ENCODE measurements at regions not wholly inside any gene's neighbourhood (a gene's known extent, or its start where the extent isn't known, plus 50 kb on each side); places are given as distances from the start of the nearest gene placed in this dataset.

DNA sequence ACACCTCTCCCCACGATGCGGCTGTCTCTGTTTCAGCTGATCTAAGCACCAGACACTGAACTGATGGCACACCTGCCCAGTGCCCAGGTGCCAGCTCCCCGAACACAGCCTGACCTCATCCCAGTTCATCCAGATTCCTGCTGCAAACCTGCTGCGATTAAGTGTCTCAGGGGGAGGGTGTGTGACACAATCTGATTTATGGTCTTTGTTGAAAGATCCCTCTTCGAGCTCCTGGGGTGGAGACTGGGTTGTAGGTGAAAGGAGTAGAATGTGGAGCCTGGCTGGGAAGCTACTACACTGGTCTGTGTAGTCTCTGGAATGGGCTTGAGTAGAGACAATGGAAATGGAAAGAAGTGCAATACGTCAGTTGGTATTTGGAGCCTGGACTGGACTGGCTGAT, 390.3 kb downstream of the SHANK2 start:
- FAIRE-seq = no peak

DNA sequence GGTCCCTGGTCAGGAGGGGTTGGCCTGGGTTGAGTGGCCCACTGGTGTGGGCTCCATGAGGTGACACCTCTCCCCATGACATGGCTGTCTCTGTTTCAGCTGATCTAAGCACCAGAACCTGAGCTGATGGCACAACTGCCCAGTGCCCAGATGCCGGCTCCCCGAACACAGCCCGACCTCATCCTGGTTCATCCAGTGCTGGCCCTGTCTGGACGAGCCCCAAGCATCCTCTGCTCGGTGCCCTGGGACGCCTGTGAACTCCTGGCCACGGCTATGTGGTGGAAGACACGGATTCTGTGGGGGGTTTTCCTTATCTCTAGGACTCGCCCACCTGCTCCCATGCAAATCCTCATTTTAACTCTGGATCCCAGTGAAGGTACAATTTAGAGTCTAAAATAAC, 389.2 kb downstream of the SHANK2 start:
- FAIRE-seq (no peak), DNase-seq (ENCODE audit: low spot score) (no peak)

More for the DNA sequence above, 390.3 kb downstream of the SHANK2 start:
- no peak for DNase-seq (ENCODE audit: low spot score)

DNA sequence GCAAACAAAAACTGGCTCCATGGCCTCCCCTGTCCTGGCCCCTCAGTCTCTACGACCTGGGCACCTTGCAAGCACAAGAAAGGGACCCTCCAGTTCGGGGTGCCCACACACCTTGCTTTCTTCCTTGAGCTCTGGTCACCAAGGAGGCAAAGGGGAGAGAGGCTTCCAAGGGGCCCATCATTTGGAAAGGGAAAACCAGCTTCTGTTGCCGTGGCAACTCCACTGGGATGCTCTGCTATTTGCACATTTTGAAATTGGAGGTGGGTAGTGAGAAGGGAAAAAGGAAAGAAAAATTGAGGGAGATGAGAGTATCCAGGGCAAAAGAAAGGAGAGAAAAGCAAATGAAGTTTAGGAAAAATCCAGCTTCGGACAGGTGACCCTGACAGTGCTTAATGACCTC, 388.4 kb downstream of the SHANK2 start:
- DNase-seq (ENCODE audit: low spot score) (no peak), FAIRE-seq (no peak)

DNA sequence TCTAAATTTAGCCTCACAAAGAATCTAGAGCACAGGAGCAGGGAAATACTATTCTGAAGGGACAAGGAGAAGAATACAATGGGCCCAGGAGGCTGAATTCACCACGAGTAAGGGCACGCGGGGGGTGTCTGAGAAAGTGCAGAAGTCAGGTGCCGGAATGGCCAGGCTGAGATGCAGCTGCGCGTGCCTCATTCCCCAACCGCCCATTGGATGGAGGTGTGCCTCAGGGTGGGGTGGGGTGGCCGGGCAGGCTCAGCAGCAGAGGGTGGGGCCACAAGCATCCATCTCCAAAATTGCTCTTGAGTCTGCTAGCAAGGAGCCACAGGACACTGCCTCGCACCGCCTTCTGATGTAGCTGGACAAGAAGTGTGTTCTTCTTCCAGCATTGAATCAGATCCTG, 387.0 kb downstream of the SHANK2 start:
- FAIRE-seq = no peak

DNA sequence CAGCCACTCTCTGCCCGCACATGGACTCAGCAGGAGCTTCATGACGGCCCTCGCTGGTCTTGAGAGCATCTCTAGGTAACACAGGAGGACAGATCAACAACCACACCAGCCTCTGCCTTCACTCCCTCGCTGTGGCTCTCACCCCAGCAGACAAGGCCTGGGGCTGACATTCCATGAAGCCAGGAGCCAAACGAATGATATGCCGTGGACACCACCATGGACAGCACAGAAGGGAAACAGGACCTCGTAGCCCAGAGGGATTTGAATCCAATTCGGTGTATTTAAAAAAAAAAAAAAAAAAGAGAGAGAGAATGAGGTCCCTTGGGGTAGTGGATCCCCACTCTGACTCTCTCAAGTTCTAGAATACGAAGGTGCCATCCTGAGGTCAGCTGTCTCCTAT, 385.5 kb downstream of the SHANK2 start:
- DNase-seq (ENCODE audit: low spot score) (no peak), FAIRE-seq (no peak)

More for the DNA sequence above, 387.0 kb downstream of the SHANK2 start:
- DNase-seq (ENCODE audit: low spot score) = no peak

DNA sequence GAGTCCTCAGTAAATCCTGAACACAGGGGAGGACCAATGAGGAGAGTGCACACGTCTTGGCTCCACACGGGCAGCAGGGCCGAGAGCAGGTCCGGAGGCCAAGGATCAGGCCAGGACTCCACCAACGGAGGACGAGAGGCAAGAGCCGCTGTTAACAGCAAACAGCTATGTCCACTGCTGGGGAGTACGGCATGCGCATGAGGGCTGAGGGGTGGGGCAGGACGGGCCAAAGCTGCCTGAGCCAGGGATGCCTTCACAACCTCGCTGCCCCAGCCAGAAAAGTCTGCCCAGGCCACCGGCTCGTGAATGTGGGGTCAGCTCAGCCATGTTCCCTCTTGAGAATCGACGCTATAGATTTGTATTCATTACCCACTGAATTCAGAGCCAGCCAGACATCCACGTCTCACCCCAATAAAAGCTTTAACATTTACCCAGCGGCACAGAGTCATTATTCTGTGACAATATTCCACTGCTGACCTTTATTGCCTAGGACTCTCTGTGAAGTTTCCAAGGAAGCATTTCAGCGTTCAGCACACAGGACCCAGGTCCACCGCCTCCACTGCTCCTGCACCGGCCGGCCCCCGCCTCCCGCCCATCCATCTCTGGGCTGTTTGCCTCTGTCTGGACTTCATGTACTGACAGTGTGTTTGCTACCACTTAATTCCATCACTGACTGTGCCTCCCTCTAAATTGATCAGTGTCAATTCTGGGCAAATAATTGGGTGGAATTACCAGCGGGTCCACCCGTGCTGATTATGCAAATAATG, 384.9 kb downstream of the SHANK2 start:
- DNase-seq (ENCODE audit: low spot score) (no peak), FAIRE-seq (no peak)

DNA sequence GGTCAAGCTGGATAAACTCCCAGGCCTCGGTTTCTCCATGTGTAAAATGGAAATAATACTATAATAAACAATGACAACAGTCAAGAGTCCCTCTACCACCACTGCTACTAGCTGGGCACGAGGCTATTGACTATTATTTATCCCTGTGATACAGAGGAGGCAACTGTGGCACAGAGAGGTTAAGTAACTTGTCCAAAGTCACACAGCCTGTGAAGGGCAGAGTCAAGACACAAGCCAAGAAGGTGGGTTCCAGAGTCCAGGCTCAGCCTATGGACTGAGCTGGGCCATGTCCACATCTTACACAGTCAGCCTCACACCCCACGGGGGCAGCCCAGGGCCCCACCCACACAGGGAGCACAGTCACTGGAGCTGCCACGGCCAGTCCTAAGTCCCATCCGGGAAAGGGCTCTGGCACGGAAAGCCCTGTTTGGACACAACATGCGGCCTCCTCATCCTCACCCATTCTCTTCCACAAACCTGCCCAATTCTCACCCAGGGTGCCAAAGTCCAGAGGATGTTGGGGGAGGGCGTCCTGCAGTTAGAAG, 384.0 kb downstream of the SHANK2 start:
- DNase-seq (ENCODE audit: low spot score) (no peak), FAIRE-seq (no peak)

DNA sequence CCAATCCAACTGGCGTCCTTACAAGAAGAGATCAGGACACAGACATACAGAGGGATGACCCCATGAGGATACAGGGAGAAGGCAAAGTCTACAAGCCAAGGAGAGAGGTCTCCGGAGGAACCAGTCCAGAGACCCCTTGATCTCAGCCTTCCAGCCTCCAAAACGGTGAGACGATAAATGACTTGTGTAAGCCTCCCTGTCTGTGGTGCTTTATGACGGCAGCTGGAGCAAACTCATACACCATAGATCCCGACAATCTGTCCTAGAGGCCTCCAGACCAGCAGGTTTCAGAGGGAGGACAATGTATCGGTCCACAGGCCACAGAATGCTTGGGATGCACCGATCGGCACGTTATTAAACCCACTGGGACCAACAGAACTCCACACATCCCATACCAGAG, 383.3 kb downstream of the SHANK2 start:
- DNase-seq (ENCODE audit: low spot score) (no peak), FAIRE-seq (no peak)

DNA sequence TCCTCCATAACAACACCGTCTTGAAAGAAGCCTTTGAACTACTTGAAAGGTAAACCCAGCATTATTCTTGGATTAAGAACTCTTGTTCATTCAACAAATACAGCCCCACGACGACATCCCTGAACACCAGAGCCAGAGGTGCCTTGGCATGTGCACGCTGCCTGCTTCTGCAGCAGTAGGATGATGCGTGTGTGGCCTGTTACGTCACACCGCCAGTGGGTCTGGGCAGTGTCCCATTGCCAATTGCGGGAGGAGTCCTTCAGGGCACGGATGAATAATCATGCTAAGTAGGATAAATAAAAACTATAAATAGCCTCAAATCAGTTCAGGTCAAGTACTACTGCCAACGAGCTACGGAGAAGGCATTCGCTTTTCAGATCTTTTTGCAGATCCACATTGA, 380.5 kb downstream of the SHANK2 start:
- FAIRE-seq = no peak

DNA sequence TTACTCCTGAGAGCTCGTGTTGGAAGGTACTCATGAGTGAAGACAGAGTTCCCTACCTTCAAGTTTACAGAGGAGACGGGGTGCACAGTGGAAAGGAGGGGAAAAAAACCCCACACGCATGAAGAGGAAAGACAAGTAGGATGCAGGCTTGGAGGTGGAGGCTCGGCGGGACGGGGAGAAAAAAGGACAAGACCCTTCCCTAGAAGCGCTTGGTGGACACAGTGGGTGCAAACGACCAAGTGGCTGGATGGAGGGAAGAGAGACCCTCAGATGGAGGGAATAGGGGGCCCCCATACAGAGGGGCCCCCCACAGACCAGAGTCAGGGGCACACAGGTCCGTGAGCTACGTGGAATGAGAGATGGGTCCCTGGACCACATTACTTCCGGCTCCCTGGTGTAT, 380.1 kb downstream of the SHANK2 start:
- FAIRE-seq (no peak), DNase-seq (ENCODE audit: low spot score) (no peak)

More for the DNA sequence above, 380.5 kb downstream of the SHANK2 start:
- DNase-seq (ENCODE audit: low spot score) = no peak

DNA sequence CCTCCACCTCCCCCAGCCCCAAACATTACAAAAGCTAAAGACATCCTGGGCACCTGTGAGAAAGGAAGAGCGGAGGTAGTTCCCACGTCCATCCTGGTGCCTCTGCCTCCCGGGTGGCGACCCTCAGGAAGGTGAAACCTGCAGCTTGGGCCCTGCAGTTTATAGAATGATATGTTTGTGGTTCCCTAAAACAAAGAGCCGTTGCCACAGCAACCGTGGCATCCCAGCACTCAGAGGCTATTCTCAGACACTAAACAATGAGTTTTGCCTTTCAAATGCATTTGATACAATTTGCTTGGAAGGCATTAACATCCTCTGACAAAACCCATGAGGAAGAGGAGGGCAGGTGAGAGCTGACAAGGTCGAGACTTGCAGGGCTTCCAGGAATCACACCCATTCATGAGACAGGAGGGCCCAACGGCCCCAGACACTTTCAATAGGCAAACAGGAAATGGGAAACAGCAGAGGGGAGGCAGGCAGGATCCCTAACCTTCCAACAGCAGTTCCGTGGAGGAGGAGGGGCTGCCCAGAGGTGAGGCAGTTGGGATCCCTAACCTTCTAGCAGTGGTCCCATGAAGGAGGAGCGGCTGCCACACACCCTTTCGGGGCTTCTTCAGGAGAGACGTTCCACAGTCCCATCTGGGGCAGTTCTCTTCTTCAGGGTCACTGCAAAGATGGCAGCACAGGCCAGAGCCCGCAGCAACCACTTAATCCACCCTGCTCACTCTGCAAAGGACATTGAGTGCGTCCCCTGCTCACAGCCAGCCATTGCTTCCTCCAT, 379.2 kb downstream of the SHANK2 start:
- no peak for FAIRE-seq
- no peak for DNase-seq (ENCODE audit: low spot score)

DNA sequence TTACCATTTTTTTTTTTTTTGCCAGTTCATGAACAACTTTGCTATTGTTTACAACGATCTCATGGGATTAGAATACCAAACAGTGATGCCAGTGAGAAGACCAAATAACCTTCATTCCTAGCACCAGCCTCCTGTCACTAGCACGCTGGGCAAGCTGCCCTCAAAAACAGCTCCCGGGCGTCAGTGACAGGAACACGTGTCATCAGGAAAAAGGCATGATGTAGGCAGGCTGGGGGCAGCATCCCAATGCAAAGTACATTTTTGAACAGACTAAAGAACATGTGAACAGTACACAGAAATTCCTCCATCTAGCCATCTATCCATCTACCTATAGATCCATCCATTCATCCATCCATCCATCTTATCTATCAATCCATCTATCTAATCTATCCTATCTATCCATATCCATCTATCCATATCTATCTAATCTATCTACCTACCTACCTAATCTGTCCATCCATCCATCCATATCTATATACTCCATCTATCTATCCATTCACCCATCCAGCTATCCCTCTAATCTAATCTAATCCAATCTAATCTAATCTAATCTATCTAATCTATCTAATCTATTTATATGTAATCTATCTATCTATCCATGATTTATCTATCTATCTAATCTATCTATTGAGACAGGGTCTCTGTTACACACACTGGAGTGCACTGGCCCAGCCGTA, 378.5 kb downstream of the SHANK2 start:
- FAIRE-seq = no peak

DNA sequence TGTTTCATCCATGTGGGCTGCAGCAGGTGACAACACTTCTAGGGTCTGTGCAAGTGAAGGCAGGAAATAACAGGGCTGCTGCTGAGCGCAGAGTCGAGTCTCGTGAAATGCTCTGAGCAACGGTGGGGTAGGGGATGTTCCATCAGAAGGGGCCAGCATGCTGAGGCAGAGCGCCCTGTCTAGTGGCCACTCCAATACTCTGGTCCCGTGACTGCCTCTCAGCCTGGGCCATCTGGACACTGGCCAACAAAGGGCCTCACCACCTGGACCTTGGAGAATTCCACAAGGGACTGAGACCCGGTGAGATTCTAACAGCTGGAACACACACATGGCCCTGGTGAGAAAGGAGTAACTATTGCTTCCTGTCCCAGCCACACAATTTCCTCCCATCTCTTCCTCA, 375.7 kb downstream of the SHANK2 start:
- no peak for DNase-seq (ENCODE audit: low spot score)
- FAIRE-seq = no peak

More for the DNA sequence above, 378.5 kb downstream of the SHANK2 start:
- DNase-seq (ENCODE audit: low spot score) = no peak

DNA sequence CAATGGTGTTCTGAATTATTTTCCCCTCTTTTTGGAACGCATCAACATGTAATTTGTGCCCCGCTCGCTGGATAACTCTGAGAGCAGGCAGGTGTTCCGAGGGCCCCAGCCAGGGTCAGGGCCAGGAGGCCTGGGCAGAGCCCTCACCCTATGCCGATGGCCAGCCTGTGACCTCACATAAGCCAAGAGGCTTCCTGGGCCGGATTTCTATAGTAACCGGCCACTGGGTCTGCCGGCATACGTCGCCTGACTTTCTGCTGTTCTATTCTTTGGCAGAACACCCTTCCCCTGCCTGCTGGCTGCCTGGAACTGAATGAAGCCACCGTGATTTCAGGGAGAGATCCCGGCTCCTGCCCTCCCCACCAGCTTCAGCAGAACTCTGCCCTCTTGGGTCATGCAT, 375.2 kb downstream of the SHANK2 start:
- no peak for DNase-seq (ENCODE audit: low spot score)
- no peak for FAIRE-seq

DNA sequence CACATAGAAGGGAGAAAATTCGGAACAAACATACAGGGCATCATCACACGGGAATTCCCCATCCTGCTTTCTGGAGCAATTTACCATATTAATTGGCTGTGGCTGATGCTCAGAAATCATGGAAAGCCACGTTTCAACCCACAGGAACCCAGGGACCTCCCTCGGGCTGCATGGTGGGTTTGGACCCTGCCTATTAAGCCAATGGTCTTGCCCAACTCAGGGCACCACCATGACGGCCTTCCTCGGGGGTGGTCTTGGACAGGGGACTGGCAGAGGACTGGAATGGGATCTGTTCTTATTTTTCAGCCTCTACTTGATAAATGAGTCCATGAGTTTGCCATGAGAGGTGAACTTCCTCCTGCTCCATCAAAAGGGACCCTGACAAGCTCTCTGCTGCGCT, 374.0 kb downstream of the SHANK2 start:
- DNase-seq (ENCODE audit: low spot score) = no peak
- no peak for FAIRE-seq

DNA sequence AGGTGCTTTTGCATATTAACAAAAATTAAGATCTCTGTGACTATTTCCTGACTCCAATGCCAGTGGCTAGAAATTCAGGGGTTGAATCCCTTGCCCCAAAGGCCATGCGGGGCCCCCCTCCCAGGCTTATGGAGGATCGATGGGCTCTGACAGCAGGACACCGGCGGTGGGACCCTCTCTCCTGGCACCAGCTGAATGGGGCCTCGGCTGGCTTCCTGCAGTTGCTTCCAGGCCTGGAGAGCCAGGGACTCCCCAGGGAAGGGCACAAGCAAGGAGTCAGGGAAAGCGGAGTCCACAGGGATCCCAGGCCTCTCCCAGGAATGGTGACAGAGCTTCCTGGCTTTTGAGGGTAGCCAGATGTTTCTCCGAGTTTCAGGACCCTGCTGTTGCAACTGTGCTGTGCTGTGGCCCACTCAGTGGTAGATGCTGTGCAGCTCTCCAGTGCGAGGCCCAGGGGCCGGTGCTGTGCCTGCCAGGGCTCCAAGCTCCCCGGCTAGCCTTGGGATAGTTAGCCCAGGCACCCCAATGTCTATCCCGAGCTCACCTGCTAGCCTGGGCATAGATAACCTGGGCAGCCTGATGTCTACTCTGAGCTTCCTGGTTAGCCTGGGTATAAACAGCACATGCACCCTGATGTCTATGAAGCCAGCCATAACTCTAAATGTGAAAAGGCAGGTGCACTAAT, 372.6 kb downstream of the SHANK2 start:
- no peak for FAIRE-seq
- DNase-seq (ENCODE audit: low spot score) = no peak

DNA sequence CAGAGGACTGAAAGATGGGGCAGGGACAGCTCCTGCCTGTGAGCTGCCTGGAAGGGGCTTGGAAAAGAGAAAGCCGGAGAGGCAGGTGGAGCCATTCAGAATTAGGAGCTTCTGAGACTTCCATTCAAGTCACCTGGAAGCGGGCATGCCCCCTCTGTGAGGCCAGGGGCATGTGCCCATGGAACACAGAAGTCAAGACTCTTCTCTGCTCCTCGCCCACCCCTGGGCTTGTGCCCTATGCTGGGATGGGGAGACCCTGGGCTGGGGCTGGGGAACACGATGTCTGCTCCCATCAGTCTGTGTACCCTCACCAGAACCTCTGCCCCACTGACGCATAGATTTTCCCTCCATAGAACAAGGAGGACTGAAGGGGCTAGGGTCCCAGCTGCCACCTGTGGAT, 372.0 kb downstream of the SHANK2 start:
- DNase-seq (ENCODE audit: low spot score) (no peak), FAIRE-seq (no peak)

DNA sequence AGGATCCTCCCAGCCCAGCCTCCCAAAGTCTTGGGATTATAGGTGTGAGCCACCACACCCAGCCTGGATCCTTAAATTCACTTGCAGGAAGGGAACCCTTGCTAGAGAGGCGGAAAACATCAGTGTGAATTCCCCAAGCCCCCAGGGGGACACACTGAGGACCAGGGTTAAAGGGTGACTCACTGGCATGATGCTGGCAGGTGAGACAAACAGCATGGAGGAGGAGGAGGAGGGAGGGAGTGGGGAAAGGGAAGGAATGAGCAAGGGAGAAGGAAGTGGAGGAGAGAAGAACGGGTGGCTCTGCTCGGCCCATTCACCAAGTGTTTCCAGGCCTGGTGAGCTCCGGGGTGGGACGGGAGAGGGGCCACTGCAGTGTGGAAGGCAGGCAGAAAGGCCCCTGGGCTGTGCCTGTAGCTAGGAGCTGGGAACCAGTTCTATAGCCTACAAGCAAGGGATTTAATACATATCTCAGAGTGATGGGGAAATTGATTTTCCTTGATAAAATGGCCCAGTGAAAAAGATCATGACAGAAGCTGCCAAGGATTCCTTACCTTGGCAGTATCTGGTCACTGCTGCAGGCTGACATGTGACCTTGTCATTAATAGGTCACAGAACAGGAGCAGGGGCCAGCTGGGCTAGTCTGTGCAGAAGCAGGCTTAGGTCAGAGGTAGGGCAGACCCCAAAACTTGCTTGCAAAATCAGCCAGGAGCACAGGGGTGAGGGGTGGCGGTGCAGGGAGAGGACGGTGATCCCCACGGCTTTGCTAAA, 370.2 kb downstream of the SHANK2 start:
- DNase-seq (ENCODE audit: low spot score) (no peak), FAIRE-seq (no peak)

DNA sequence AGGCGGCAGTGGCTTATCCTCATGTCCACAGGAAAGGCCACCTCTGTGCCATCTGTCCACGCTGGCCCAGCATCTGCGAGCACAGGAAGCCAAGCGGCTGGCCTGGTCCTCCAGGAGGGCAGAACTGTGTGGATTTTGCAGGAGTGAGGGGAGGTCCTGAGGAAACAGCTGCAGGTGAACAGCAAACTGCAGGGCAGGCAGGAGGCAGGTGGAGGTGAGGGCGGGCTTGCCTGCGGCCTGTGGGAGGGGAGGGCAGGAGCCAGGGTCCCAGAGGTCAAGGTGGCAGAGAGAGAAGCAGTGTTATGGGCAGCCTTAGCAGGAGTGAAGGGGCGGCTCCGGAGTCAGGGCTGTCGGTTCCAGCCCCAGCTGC, 369.7 kb downstream of the SHANK2 start:
- FAIRE-seq = no peak

DNA sequence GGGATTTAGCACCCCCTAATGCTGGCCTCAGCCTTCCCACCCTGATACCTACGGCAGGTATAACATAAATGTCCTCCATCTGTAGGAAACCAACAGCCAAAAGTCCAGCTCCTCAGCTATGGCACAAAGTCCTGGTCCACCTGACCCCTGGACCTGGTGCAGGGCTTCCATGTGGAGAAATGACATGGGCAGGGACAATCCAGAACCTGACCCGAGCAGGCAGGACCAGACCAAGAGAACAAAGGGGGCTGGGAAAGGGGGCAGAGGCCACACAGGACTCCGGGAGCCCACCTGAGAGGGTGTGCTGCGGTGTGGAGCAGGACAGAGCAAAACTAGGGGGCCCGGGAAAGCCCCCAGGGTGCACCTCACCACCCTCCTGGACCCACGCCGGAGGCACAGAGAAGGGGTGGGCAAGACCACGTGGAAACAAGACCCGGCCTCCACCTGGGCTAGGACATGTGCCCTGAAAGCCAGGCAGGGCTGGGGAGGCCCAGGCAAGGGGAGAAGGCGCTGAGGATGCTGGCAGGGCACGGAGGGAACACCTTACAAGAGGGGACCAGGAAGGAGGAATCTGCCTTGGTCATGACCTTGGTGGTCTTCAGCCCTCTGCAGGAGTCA, 368.9 kb downstream of the SHANK2 start:
- no peak for DNase-seq (ENCODE audit: low spot score)
- no peak for FAIRE-seq

More for the DNA sequence above, 369.7 kb downstream of the SHANK2 start:
- no peak for DNase-seq (ENCODE audit: low spot score)
